Kidney epithelial cell (primary cell): ENCODE measurements at regions not wholly inside any gene's neighbourhood (a gene's known extent, or its start where the extent isn't known, plus 50 kb on each side); places are given as distances from the start of the nearest gene placed in this dataset.

Experiments used
- DNase-seq: peaks from one replicate; pipeline ENCODE4 v3.0.0-alpha.2; 2010; ENCODE audit warnings: low read depth
- H3K27me3 ChIP-seq: 2 replicates; pipeline ENCODE4 v1.6.0; 2011; ENCODE audit warnings: low read length; ENCODE audit not compliant: control insufficient read depth, insufficient read depth
- H3K36me3 ChIP-seq: 2 replicates; pipeline ENCODE4 v1.5.1; 2011; ENCODE audit warnings: low read length; ENCODE audit not compliant: control insufficient read depth, insufficient read depth
- H3K4me3 ChIP-seq: 2 replicates; pipeline ENCODE4 v1.5.1; 2011; ENCODE audit warnings: low read depth, mild to moderate bottlenecking, control low read depth, low read length
- TF ChIP-seq, protein P1 (sequence below): IDR thresholded peaks from 2 replicates; pipeline ENCODE4 v1.5.1; 2011; ENCODE audit warnings: mild to moderate bottlenecking, moderate library complexity, low read length, control low read depth, inconsistent platforms; ENCODE audit not compliant: insufficient read depth, poor library complexity, severe bottlenecking

- TF ChIP-seq, protein P1, sequence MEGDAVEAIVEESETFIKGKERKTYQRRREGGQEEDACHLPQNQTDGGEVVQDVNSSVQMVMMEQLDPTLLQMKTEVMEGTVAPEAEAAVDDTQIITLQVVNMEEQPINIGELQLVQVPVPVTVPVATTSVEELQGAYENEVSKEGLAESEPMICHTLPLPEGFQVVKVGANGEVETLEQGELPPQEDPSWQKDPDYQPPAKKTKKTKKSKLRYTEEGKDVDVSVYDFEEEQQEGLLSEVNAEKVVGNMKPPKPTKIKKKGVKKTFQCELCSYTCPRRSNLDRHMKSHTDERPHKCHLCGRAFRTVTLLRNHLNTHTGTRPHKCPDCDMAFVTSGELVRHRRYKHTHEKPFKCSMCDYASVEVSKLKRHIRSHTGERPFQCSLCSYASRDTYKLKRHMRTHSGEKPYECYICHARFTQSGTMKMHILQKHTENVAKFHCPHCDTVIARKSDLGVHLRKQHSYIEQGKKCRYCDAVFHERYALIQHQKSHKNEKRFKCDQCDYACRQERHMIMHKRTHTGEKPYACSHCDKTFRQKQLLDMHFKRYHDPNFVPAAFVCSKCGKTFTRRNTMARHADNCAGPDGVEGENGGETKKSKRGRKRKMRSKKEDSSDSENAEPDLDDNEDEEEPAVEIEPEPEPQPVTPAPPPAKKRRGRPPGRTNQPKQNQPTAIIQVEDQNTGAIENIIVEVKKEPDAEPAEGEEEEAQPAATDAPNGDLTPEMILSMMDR = no peak
- no peak for DNase-seq
- H3K27me3 ChIP-seq = no peaks in the 10 kb centered on the region
- H3K36me3 ChIP-seq = no peaks in the 10 kb centered on the region
- H3K4me3 ChIP-seq = no peak overlapping the region
Observed at GRCh38 chr13:50664951-50665350, 178.5 kb downstream of the DLEU7 start.

DNA sequence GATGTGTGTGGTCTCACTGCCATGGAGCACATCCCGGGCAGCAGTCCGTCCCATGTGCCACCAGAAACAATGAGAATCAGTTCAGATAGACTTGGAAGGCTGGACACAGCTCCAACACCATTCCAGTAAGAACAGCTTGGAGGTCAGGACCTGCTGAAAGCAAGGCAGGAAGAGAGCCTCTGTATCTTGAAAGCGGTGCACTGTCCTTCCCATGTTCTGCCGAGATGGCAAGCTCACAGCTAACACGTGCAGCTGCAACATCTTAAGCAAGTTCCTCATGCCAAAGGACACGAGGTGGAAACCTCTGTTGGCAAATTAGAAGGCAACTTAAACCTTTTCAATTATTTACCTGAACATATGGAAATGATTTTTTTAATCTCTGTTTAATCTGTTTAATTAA lies 175.4 kb downstream of the DLEU7 start:
- H3K27me3 ChIP-seq = no peaks in the 10 kb centered on the region
- H3K36me3 ChIP-seq = no peaks in the 10 kb centered on the region
- no peak for DNase-seq
- no peak overlapping the region for H3K4me3 ChIP-seq
- TF ChIP-seq, protein P1 = no peak

DNA sequence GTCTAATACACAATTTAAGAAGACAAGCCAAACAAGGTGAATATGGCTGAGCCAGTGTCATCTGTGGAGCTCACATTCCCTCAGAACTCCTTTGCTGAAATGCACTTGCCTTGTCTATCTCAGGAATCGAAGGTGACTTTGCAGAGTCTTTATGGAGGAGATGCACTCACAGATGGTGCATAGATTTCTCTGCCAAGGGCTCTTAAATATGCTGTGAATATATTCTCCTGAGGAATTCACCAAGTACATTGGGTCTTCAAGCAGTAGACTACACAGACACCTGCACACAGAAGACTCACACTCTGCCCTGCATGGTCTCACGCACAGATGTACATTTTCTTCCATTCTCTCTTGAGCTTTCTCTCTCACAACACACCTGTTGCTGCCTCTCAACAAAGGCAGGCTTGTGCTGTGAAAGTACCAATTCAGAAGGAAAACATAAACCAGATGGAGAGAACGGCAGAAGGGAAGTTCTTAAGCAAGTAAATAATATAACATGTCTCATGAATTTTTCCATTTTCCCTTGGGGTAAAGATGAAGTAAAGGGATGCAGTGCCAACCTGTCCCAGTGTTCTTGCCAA lies 174.7 kb downstream of the DLEU7 start:
- Histone ChIP-seq H3K27me3 (no peaks in the 10 kb centered on the region), H3K4me3 (no peak overlapping the region), H3K36me3 (no peaks in the 10 kb centered on the region)
- TF ChIP-seq, protein P1 = no peak
- DNase-seq = no peak

- no peak overlapping the region for H3K4me3 ChIP-seq
- TF ChIP-seq, protein P1 = no peak
Observed at GRCh38 chr13:50670272-50670671, 173.2 kb downstream of the DLEU7 start.

GRCh38 chr13:50670847-50671496 lies 172.5 kb downstream of the DLEU7 start:
- no peaks in the 10 kb centered on the region for H3K36me3 ChIP-seq
- no peak overlapping the region for H3K4me3 ChIP-seq
- TF ChIP-seq, protein P1 = no peak
- no peak for DNase-seq
- H3K27me3 ChIP-seq = no peaks in the 10 kb centered on the region

More at GRCh38 chr13:50670272-50670671, 173.2 kb downstream of the DLEU7 start:
- Histone ChIP-seq H3K36me3 (no peaks in the 10 kb centered on the region), H3K27me3 (no peaks in the 10 kb centered on the region)
- no peak for DNase-seq

DNA sequence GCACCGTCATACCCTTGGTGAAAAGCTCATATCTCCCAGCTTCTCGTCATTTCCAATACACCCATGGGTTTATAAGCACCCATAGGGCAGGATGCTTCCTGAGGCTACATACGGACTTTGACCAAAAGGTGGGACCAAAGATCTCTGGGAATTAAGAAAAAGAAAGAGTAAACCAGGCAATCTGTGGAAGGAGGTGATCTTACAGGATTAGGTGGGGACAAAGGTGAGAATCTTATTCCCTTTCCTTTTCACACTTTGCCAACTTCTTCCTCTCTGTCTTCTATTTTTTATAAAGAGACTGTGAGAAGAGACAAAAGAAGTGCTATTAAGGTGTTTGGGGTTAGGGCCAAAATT lies 172.0 kb downstream of the DLEU7 start:
- H3K36me3 ChIP-seq = no peaks in the 10 kb centered on the region
- TF ChIP-seq, protein P1 = no peak
- DNase-seq = no peak
- H3K4me3 ChIP-seq = no peak overlapping the region
- H3K27me3 ChIP-seq = no peaks in the 10 kb centered on the region
